Ishikawa (cell line): ENCODE measurements at regions not wholly inside any gene's neighbourhood (a gene's known extent, or its start where the extent isn't known, plus 50 kb on each side); places are given as distances from the start of the nearest gene placed in this dataset.

Experiments
- CREB1 ChIP-seq: IDR thresholded peaks from 2 replicates; pipeline ENCODE4 v1.6.1; 2012; ENCODE audit warnings: low read depth
- MAX ChIP-seq: IDR thresholded peaks from 2 replicates; pipeline ENCODE4 v1.6.1; 2012
- YY1 ChIP-seq: IDR thresholded peaks from 2 replicates; pipeline ENCODE4 v1.6.1; 2012; ENCODE audit warnings: low read depth

- TF ChIP-seq MAX (no peak), CREB1 (no peak), YY1 (no peak)
Measured at GRCh38 chr1:29590583-29591565, 354.6 kb downstream of the PTPRU start.
